C4-2B (cell line): ENCODE measurements at regions not wholly inside any gene's neighbourhood (a gene's known extent, or its start where the extent isn't known, plus 50 kb on each side); places are given as distances from the start of the nearest gene placed in this dataset.
"Not testable (repeated sequence)": the region's sequence is repeated elsewhere in the genome, so short reads cannot be mapped to it uniquely, and the experiment has no call there.

Source experiments
- CTCF ChIP-seq: fragments of 450-650 bp; conservative IDR thresholded peaks from 2 replicates; pipeline ENCODE4 v1.5.1; 2017; ENCODE audit warnings: mild to moderate bottlenecking
- ZFX ChIP-seq: fragments of 450-650 bp; IDR thresholded peaks from 2 replicates; pipeline ENCODE4 v1.6.1; 2017

GRCh38 chr1:157255891-157256290 lies 117.7 kb upstream of the ETV3 start:
- TF ChIP-seq CTCF, ZFX: not testable (repeated sequence)
